ENCODE measurements at regions not wholly inside any gene's neighbourhood (a gene's known extent, or its start where the extent isn't known, plus 50 kb on each side); places are given as distances from the start of the nearest gene placed in this dataset.

DNA sequence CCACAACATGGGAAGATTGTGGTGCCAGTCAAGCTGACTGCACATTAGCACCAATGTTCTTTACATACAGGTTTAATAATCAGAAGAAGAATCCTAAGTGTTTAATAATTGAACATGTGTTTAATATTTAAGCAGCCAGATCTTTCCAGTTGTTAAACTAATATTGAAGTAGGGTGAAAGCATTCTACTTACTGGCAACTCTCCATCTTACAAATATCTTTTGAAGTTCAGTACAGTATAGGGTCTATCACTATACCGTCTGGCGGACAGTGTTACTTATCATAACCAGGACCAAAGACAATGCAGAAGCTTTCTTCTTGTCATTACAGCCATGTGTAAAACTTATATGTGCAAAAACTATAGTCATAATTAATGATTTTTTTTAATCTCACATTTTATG lies 376.4 kb downstream of the CNTN6 start:
- TF ChIP-seq, protein P1, sequence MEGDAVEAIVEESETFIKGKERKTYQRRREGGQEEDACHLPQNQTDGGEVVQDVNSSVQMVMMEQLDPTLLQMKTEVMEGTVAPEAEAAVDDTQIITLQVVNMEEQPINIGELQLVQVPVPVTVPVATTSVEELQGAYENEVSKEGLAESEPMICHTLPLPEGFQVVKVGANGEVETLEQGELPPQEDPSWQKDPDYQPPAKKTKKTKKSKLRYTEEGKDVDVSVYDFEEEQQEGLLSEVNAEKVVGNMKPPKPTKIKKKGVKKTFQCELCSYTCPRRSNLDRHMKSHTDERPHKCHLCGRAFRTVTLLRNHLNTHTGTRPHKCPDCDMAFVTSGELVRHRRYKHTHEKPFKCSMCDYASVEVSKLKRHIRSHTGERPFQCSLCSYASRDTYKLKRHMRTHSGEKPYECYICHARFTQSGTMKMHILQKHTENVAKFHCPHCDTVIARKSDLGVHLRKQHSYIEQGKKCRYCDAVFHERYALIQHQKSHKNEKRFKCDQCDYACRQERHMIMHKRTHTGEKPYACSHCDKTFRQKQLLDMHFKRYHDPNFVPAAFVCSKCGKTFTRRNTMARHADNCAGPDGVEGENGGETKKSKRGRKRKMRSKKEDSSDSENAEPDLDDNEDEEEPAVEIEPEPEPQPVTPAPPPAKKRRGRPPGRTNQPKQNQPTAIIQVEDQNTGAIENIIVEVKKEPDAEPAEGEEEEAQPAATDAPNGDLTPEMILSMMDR (IDR thresholded peaks at IDR 0.05; ENCODE audit: low read depth, low read length), result no peak
- ChIA-PET POLR2A (no interaction called here), CTCF (no interaction called here)
- H3K4me3 ChIP-seq (ENCODE audit: low read depth, low read length), result no peak overlapping the region
- no peaks in the 10 kb centered on the region for H3K27me3 ChIP-seq (ENCODE audit: control insufficient read depth, insufficient read depth, low read length)
- DNase-seq (ENCODE audit: low read depth, low spot score), result no peak
- H3K9me3 ChIP-seq (ENCODE audit: control insufficient read depth, insufficient read depth, low read length), result peaks cover 15% of the 10 kb centered on the region
- no peak overlapping the region for H3K27ac ChIP-seq (ENCODE audit: low read depth, low read length)

DNA sequence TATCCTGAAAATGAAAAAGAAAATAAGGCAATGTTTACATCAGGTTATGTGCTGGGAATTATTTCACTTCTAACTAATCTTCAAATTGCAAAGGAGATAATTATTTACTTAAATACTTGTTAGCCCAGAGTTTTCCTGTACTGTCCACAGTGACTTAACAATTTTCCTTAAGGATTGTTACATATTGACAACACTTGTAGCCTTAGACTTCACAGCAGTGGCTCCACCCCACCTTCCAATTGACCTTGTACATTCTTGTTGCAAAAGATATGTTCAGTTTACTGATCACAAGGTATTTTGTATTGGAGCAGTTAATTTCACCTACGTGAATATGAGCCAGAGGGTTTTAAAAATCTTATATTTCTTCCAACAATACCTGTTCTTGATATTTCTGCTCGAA lies 376.9 kb downstream of the CNTN6 start:
- no peaks in the 10 kb centered on the region for H3K27me3 ChIP-seq (ENCODE audit: control insufficient read depth, insufficient read depth, low read length)
- no peak overlapping the region for H3K4me3 ChIP-seq (ENCODE audit: low read depth, low read length)
- ChIA-PET POLR2A (no interaction called here), CTCF (no interaction called here)
- no peak overlapping the region for H3K27ac ChIP-seq (ENCODE audit: low read depth, low read length)
- peaks cover 15% of the 10 kb centered on the region for H3K9me3 ChIP-seq (ENCODE audit: control insufficient read depth, insufficient read depth, low read length)
- TF ChIP-seq, protein P1 (IDR thresholded peaks at IDR 0.05; ENCODE audit: low read depth, low read length), result no peak
- no peak for DNase-seq (ENCODE audit: low read depth, low spot score)

DNA sequence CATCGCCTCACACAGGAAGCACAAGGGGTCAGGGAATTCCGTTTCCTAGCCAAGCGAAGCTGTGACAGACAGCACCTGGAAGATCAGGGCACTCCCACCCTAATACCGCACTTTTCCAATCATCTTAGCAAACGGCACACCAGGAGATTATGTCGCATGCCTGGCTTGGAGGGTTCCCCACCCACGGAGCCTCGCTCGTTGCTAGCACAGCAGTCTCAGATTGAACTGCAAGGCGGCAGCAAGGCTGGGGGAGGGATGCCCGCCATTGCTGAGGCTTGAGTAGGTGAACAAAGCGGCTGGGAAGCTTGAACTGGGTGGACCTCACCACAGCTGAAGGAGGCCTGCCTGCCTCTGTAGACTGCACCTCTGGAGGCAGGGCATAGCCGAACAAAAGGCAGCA lies 384.8 kb downstream of the CNTN6 start:
- DNase-seq (ENCODE audit: low read depth, low spot score), result no peak
- CTCF ChIA-PET, result no interaction called here
- POLR2A ChIA-PET, result no interaction called here
- H3K9me3 ChIP-seq (ENCODE audit: control insufficient read depth, insufficient read depth, low read length), result peaks cover 12% of the 10 kb centered on the region
- no peaks in the 10 kb centered on the region for H3K27me3 ChIP-seq (ENCODE audit: control insufficient read depth, insufficient read depth, low read length)
- TF ChIP-seq, protein P1 (IDR thresholded peaks at IDR 0.05; ENCODE audit: low read depth, low read length), result no peak
- H3K4me3 ChIP-seq (ENCODE audit: low read depth, low read length), result no peak overlapping the region
- no peak overlapping the region for H3K27ac ChIP-seq (ENCODE audit: low read depth, low read length)

DNA sequence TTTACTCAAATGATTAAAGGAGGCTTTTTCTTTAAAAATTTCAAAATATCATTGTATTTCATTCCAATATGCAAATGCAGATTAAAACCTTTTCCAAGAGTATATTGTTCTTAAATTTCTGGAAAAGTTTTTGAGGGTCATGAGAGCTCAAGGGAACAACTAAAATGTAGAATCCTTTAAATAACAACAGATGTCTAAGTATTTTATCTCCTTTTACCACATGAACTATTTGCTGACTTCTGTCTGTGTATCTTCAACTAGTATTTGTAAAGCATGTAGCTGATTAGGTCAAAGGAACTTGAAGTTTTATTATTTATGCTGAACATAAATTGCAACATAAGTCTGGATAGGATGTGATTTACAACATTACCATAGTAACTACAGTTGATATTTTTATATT lies 402.6 kb downstream of the CNTN6 start:
- no peak for DNase-seq (ENCODE audit: low read depth, low spot score)
- Histone ChIP-seq H3K9me3 (ENCODE audit: control insufficient read depth, insufficient read depth, low read length) (no peaks in the 10 kb centered on the region; the same call in 1 of the 2 replicates), H3K4me3 (ENCODE audit: low read depth, low read length) (no peak overlapping the region), H3K27me3 (ENCODE audit: control insufficient read depth, insufficient read depth, low read length) (no peaks in the 10 kb centered on the region), H3K27ac (ENCODE audit: low read depth, low read length) (no peak overlapping the region)
- TF ChIP-seq, protein P1 (IDR thresholded peaks at IDR 0.05; ENCODE audit: low read depth, low read length), result no peak
- CTCF ChIA-PET, result no interaction called here
- POLR2A ChIA-PET, result no interaction called here

DNA sequence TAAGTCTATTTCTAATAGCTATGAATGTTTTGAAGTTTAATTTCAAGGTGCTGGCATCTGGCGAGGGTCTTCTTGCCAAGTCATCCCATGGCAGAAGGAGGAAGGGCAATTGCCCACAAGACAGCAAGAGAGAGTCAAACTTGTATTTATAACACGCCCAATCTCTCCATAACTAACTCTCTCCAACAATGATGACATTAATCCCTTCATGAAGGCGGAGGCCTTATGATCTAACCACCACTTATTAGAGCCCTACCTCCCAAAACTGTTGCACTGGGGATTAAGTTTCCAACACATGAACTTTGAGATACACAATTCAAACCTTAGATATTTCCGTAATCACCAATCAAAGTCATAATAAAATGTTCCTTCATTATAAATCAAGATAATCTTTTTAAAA lies 406.9 kb downstream of the CNTN6 start:
- H3K27ac ChIP-seq (ENCODE audit: low read depth, low read length), result no peak overlapping the region
- DNase-seq (ENCODE audit: low read depth, low spot score), result no peak

More for the DNA sequence above, 406.9 kb downstream of the CNTN6 start:
- TF ChIP-seq, protein P1 (IDR thresholded peaks at IDR 0.05; ENCODE audit: low read depth, low read length), result no peak
- H3K9me3 ChIP-seq (ENCODE audit: control insufficient read depth, insufficient read depth, low read length), result no peaks in the 10 kb centered on the region
- ChIA-PET CTCF (no interaction called here), POLR2A (no interaction called here)
- no peak overlapping the region for H3K4me3 ChIP-seq (ENCODE audit: low read depth, low read length)
- H3K27me3 ChIP-seq (ENCODE audit: control insufficient read depth, insufficient read depth, low read length), result no peaks in the 10 kb centered on the region
